ENCODE measurements at regions not wholly inside any gene's neighbourhood (a gene's known extent, or its start where the extent isn't known, plus 50 kb on each side); places are given as distances from the start of the nearest gene placed in this dataset.

DNA sequence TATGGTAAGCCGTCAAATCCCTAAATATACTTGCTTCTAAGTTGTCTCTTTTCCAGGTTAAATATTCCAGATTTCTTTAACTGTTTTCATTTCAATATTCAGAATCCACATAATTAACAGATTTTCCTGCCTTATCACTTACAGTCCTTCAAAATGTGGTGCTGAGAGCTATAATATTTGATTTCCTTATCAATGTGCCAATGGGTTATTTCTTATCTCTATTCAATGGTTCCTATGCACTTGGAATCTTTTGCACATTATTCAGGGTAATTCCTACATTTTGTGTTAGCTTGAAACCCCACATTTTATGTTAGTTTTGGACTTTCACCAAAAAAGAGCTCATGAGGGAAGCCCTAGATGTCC, 173.5 kb downstream of the ZFP36L2 start (continued):
- TF ChIP-seq, protein P1, sequence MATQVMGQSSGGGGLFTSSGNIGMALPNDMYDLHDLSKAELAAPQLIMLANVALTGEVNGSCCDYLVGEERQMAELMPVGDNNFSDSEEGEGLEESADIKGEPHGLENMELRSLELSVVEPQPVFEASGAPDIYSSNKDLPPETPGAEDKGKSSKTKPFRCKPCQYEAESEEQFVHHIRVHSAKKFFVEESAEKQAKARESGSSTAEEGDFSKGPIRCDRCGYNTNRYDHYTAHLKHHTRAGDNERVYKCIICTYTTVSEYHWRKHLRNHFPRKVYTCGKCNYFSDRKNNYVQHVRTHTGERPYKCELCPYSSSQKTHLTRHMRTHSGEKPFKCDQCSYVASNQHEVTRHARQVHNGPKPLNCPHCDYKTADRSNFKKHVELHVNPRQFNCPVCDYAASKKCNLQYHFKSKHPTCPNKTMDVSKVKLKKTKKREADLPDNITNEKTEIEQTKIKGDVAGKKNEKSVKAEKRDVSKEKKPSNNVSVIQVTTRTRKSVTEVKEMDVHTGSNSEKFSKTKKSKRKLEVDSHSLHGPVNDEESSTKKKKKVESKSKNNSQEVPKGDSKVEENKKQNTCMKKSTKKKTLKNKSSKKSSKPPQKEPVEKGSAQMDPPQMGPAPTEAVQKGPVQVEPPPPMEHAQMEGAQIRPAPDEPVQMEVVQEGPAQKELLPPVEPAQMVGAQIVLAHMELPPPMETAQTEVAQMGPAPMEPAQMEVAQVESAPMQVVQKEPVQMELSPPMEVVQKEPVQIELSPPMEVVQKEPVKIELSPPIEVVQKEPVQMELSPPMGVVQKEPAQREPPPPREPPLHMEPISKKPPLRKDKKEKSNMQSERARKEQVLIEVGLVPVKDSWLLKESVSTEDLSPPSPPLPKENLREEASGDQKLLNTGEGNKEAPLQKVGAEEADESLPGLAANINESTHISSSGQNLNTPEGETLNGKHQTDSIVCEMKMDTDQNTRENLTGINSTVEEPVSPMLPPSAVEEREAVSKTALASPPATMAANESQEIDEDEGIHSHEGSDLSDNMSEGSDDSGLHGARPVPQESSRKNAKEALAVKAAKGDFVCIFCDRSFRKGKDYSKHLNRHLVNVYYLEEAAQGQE (IDR thresholded peaks at IDR 0.05; ENCODE audit: unreplicated experiment) = no peak

DNA sequence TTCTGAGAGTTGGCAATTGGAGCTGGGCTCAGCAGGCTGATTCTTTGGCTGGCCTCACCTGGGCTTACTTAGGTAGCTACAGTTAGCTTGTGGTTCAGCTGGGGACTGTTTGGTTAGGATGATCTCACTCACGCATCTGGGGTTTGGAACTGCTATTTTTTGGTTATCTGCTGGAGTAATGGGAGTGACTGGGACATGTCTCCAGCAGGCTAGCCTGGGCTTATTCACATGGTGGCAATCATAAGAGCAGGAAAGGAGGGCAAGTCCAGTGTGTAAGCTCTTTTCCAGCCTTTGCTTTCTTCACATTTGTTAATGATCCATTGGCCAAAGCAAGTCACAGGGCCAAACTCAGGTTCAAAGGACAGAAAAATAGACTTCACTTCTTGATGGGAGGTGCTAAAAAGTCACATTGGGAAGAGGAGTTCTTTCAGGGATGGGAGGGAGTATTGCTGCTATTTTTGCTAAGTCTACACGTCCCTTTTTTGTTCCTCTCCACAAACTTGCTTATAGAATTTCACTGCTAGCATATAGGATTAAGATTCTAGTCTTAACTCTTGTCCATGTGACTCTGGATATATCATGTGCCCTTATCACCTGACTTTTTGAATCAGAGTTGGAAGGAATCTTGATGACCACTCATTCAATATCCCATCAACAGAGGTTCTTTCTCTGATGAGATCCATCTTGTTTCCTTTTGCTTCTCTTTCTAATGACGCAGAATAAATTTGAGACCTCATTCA, 174.0 kb downstream of the ZFP36L2 start:
- H3K4me1 ChIP-seq (ENCODE audit: insufficient read depth) = no peaks in the 10 kb centered on the region
- no peak overlapping the region for H3K4me2 ChIP-seq
- Mint-ChIP-seq H3K36me3 (ENCODE audit: low read depth) (no peaks in the 10 kb centered on the region; the same call in 2 of the 3 replicates), H3K27ac (no peak overlapping the region), H3K4me1 (peaks cover 14% of the 10 kb centered on the region), H3K27me3 (ENCODE audit: insufficient read depth, low read depth, poor library complexity) (peaks cover 17% of the 10 kb centered on the region), H3K4me3 (no peak overlapping the region), H3K9me3 (no peaks in the 10 kb centered on the region)
- no peaks in the 10 kb centered on the region for H3K9me2 ChIP-seq (ENCODE audit: insufficient read depth)
- H4K20me1 ChIP-seq (replicated peaks; ENCODE audit: insufficient read depth) = no peaks in the 10 kb centered on the region
- H3K36me3 ChIP-seq (ENCODE audit: insufficient read depth) = no peaks in the 10 kb centered on the region
- no peak for ATAC-seq
- H3K4me3 ChIP-seq = no peak overlapping the region
- H3K27me3 ChIP-seq (ENCODE audit: insufficient read depth) = no peaks in the 10 kb centered on the region
- no peak for DNase-seq (ENCODE audit: low spot score)
- H3F3A ChIP-seq (replicated peaks; ENCODE audit: low read depth) = no peaks in the 10 kb centered on the region
- H3K27ac ChIP-seq (ENCODE audit: low read depth) = no peak overlapping the region
- no peaks in the 10 kb centered on the region for H3K79me2 ChIP-seq (replicated peaks; ENCODE audit: insufficient read depth)
- no peak overlapping the region for H2AFZ ChIP-seq
- TF ChIP-seq, protein P2, sequence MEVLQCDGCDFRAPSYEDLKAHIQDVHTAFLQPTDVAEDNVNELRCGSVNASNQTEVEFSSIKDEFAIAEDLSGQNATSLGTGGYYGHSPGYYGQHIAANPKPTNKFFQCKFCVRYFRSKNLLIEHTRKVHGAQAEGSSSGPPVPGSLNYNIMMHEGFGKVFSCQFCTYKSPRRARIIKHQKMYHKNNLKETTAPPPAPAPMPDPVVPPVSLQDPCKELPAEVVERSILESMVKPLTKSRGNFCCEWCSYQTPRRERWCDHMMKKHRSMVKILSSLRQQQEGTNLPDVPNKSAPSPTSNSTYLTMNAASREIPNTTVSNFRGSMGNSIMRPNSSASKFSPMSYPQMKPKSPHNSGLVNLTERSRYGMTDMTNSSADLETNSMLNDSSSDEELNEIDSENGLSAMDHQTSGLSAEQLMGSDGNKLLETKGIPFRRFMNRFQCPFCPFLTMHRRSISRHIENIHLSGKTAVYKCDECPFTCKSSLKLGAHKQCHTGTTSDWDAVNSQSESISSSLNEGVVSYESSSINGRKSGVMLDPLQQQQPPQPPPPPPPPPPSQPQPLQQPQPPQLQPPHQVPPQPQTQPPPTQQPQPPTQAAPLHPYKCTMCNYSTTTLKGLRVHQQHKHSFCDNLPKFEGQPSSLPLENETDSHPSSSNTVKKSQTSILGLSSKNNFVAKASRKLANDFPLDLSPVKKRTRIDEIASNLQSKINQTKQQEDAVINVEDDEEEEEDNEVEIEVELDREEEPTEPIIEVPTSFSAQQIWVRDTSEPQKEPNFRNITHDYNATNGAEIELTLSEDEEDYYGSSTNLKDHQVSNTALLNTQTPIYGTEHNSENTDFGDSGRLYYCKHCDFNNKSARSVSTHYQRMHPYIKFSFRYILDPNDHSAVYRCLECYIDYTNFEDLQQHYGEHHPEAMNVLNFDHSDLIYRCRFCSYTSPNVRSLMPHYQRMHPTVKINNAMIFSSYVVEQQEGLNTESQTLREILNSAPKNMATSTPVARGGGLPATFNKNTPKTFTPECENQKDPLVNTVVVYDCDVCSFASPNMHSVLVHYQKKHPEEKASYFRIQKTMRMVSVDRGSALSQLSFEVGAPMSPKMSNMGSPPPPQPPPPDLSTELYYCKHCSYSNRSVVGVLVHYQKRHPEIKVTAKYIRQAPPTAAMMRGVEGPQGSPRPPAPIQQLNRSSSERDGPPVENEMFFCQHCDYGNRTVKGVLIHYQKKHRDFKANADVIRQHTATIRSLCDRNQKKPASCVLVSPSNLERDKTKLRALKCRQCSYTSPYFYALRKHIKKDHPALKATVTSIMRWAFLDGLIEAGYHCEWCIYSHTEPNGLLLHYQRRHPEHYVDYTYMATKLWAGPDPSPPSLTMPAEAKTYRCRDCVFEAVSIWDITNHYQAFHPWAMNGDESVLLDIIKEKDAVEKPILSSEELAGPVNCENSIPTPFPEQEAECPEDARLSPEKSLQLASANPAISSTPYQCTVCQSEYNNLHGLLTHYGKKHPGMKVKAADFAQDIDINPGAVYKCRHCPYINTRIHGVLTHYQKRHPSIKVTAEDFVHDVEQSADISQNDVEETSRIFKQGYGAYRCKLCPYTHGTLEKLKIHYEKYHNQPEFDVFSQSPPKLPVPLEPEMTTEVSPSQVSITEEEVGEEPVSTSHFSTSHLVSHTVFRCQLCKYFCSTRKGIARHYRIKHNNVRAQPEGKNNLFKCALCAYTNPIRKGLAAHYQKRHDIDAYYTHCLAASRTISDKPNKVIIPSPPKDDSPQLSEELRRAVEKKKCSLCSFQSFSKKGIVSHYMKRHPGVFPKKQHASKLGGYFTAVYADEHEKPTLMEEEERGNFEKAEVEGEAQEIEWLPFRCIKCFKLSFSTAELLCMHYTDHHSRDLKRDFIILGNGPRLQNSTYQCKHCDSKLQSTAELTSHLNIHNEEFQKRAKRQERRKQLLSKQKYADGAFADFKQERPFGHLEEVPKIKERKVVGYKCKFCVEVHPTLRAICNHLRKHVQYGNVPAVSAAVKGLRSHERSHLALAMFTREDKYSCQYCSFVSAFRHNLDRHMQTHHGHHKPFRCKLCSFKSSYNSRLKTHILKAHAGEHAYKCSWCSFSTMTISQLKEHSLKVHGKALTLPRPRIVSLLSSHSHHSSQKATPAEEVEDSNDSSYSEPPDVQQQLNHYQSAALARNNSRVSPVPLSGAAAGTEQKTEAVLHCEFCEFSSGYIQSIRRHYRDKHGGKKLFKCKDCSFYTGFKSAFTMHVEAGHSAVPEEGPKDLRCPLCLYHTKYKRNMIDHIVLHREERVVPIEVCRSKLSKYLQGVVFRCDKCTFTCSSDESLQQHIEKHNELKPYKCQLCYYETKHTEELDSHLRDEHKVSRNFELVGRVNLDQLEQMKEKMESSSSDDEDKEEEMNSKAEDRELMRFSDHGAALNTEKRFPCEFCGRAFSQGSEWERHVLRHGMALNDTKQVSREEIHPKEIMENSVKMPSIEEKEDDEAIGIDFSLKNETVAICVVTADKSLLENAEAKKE (CRISPR knock-in tag; IDR thresholded peaks at IDR 0.05) = no peak
- TF ChIP-seq EZH2 (IDR thresholded peaks at IDR 0.05; ENCODE audit: low read depth, unreplicated experiment) (no peak), EZH2phosphoT487 (IDR thresholded peaks at IDR 0.05; ENCODE audit: unreplicated experiment) (no peak), ZNF114 (CRISPR knock-in tag; IDR thresholded peaks at IDR 0.05) (no peak), STAT1 (IDR thresholded peaks at IDR 0.05; ENCODE audit: unreplicated experiment) (no peak), JUNB (IDR thresholded peaks at IDR 0.05; ENCODE audit: unreplicated experiment) (no peak), NANOG (IDR thresholded peaks at IDR 0.05; ENCODE audit: borderline replicate concordance) (no peak), POLR2AphosphoS5 (IDR thresholded peaks at IDR 0.05; ENCODE audit: low read depth) (no peak)
- TF ChIP-seq, protein P3, sequence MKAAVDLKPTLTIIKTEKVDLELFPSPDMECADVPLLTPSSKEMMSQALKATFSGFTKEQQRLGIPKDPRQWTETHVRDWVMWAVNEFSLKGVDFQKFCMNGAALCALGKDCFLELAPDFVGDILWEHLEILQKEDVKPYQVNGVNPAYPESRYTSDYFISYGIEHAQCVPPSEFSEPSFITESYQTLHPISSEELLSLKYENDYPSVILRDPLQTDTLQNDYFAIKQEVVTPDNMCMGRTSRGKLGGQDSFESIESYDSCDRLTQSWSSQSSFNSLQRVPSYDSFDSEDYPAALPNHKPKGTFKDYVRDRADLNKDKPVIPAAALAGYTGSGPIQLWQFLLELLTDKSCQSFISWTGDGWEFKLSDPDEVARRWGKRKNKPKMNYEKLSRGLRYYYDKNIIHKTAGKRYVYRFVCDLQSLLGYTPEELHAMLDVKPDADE (IDR thresholded peaks at IDR 0.05) = no peak
- TF ChIP-seq, protein P1 (IDR thresholded peaks at IDR 0.05; ENCODE audit: unreplicated experiment) = no peak

Measured in GM23338 (cell line).